Stimulated activated CD4-positive, alpha-beta T cell treated with anti-CD3 and anti-CD28 coated beads, Interleukin-1b, Interleukin-23, amount 100 ng/mL, for 24 hours (primary cell): ENCODE measurements at regions not wholly inside any gene's neighbourhood (a gene's known extent, or its start where the extent isn't known, plus 50 kb on each side); places are given as distances from the start of the nearest gene placed in this dataset.
"Not testable (repeated sequence)": the region's sequence is repeated elsewhere in the genome, so short reads cannot be mapped to it uniquely, and the experiment has no call there.

Experiments used
- DNase-seq, 4 experiments: peaks; one replicate each; pipeline ENCODE4 v3.0.0-alpha.2; 2020; ENCODE audit warnings: low read depth in 4 of 4, low spot score in 1 of 4

GRCh38 chr1:101366513-101367215, 129.8 kb downstream of the S1PR1 start:
- no peak for DNase-seq

GRCh38 chr1:101367630-101368029, 130.8 kb downstream of the S1PR1 start:
- DNase-seq: no peak

GRCh38 chr1:101370488-101370887, 133.7 kb downstream of the S1PR1 start:
- DNase-seq: no peak

GRCh38 chr1:101371259-101371658, 134.4 kb downstream of the S1PR1 start:
- no peak for DNase-seq

GRCh38 chr1:101373570-101373969, 136.8 kb downstream of the S1PR1 start:
- DNase-seq: no peak

- not testable (repeated sequence) for DNase-seq
These were observed 138.6 kb downstream of the S1PR1 start for GRCh38 chr1:101375448-101375847.

- no peak for DNase-seq
These were observed 139.6 kb downstream of the S1PR1 start for GRCh38 chr1:101376121-101377083.

GRCh38 chr1:101377084-101377835, 140.4 kb downstream of the S1PR1 start:
- no peak for DNase-seq

- DNase-seq: no peak
These were observed 142.2 kb downstream of the S1PR1 start for GRCh38 chr1:101379037-101379436.

- DNase-seq: no peak
These were observed 143.1 kb downstream of the S1PR1 start for GRCh38 chr1:101379950-101380349.

- DNase-seq: no peak
These were observed 145.3 kb downstream of the S1PR1 start for GRCh38 chr1:101382135-101382534.

GRCh38 chr1:101388904-101389546, 152.2 kb downstream of the S1PR1 start:
- DNase-seq: no peak

GRCh38 chr1:101389547-101389929, 152.7 kb downstream of the S1PR1 start:
- no peak for DNase-seq

GRCh38 chr1:101392552-101392951, 155.7 kb downstream of the S1PR1 start:
- DNase-seq: no peak

GRCh38 chr1:101394041-101394440, 157.2 kb downstream of the S1PR1 start:
- no peak for DNase-seq

GRCh38 chr1:101399222-101399621, 162.4 kb downstream of the S1PR1 start:
- DNase-seq: no peak

GRCh38 chr1:101406271-101406670, 169.5 kb downstream of the S1PR1 start:
- DNase-seq: no peak

GRCh38 chr1:101406681-101407080, 169.9 kb downstream of the S1PR1 start:
- DNase-seq: no peak

GRCh38 chr1:101407505-101408211, 170.8 kb downstream of the S1PR1 start:
- DNase-seq: no peak
